Astrocyte (in vitro differentiated cells and primary cell): ENCODE measurements at regions not wholly inside any gene's neighbourhood (a gene's known extent, or its start where the extent isn't known, plus 50 kb on each side); places are given as distances from the start of the nearest gene placed in this dataset.

Source experiments
- DNase-seq: peaks from one replicate; pipeline ENCODE4 v3.0.0-alpha.2; 2010; ENCODE audit warnings: low read depth
- FAIRE-seq: peaks from 2 replicates; lab custom pipeline; 2011; peaks lifted over from hg19 to GRCh38; lab: Jason Lieb, UNC
- H2AFZ ChIP-seq: 2 replicates; pipeline ENCODE4 v1.6.0; 2012; ENCODE audit warnings: low read depth, low read length, inconsistent platforms
- H3K27ac ChIP-seq: 2 replicates; pipeline ENCODE4 v1.5.1; 2011; ENCODE audit warnings: low read depth, low read length, inconsistent platforms
- H3K27me3 ChIP-seq: 2 replicates; pipeline ENCODE4 v1.6.0; 2011; ENCODE audit warnings: low read length, inconsistent platforms; ENCODE audit not compliant: insufficient read depth
- H3K36me3 ChIP-seq: 2 replicates; pipeline ENCODE4 v1.5.1; 2011; ENCODE audit warnings: low read length, inconsistent platforms; ENCODE audit not compliant: insufficient read depth
- H3K4me1 ChIP-seq: 2 replicates; pipeline ENCODE4 v1.5.1; 2011; ENCODE audit warnings: low read length, inconsistent platforms; ENCODE audit not compliant: insufficient read depth
- H3K4me2 ChIP-seq: 2 replicates; pipeline ENCODE4 v1.6.0; 2012; ENCODE audit warnings: low read length, inconsistent platforms
- H3K4me3 ChIP-seq: 2 replicates; pipeline ENCODE4 v1.5.1; 2011; ENCODE audit warnings: low read depth, mild to moderate bottlenecking, low read length, inconsistent platforms; ENCODE audit not compliant: insufficient read depth
- H3K79me2 ChIP-seq: 2 replicates; pipeline ENCODE4 v1.6.0; 2012; ENCODE audit warnings: mild to moderate bottlenecking, low read length, inconsistent platforms; ENCODE audit not compliant: insufficient read depth
- H3K9ac ChIP-seq: 2 replicates; pipeline ENCODE4 v1.6.0; 2012; ENCODE audit warnings: mild to moderate bottlenecking, low read length, inconsistent platforms
- H3K9me3 ChIP-seq: 2 replicates; pipeline ENCODE4 v1.5.1; 2012; ENCODE audit warnings: low read depth, mild to moderate bottlenecking, low read length, inconsistent platforms; ENCODE audit not compliant: insufficient read depth
- H4K20me1 ChIP-seq: 2 replicates; pipeline ENCODE4 v1.6.0; 2012; ENCODE audit warnings: low read length, inconsistent platforms; ENCODE audit not compliant: insufficient read depth
- H3K27ac Mint-ChIP-seq: one replicate; pipeline ENCODE4 v1.8.0; 2021; ENCODE audit warnings: mild to moderate bottlenecking, mixed read lengths; ENCODE audit not compliant: unreplicated experiment
- H3K27me3 Mint-ChIP-seq: one replicate; pipeline ENCODE4 v1.8.0; 2021; ENCODE audit warnings: low read depth, mixed read lengths; ENCODE audit not compliant: unreplicated experiment
- H3K36me3 Mint-ChIP-seq: one replicate; pipeline ENCODE4 v1.8.0; 2021; ENCODE audit warnings: low read depth, mixed read lengths; ENCODE audit not compliant: unreplicated experiment
- H3K4me1 Mint-ChIP-seq: one replicate; pipeline ENCODE4 v1.8.0; 2021; ENCODE audit warnings: low read depth, mixed read lengths; ENCODE audit not compliant: unreplicated experiment
- H3K4me3 Mint-ChIP-seq: one replicate; pipeline ENCODE4 v1.8.0; 2021; ENCODE audit warnings: mild to moderate bottlenecking, moderate library complexity, mixed read lengths; ENCODE audit not compliant: unreplicated experiment
- H3K9me3 Mint-ChIP-seq: one replicate; pipeline ENCODE4 v1.8.0; 2021; ENCODE audit warnings: mild to moderate bottlenecking, mixed read lengths; ENCODE audit not compliant: unreplicated experiment
- EZH2 ChIP-seq: IDR thresholded peaks from 2 replicates; pipeline ENCODE4 v1.6.1; 2012; ENCODE audit warnings: mild to moderate bottlenecking, low read length, inconsistent platforms; ENCODE audit not compliant: insufficient read depth
- TF ChIP-seq, protein P1 (sequence below): IDR thresholded peaks from 2 replicates; pipeline ENCODE4 v1.5.1; 2011; ENCODE audit warnings: low read depth, mild to moderate bottlenecking, inconsistent platforms, low read length, moderate library complexity; ENCODE audit not compliant: insufficient read depth

DNA sequence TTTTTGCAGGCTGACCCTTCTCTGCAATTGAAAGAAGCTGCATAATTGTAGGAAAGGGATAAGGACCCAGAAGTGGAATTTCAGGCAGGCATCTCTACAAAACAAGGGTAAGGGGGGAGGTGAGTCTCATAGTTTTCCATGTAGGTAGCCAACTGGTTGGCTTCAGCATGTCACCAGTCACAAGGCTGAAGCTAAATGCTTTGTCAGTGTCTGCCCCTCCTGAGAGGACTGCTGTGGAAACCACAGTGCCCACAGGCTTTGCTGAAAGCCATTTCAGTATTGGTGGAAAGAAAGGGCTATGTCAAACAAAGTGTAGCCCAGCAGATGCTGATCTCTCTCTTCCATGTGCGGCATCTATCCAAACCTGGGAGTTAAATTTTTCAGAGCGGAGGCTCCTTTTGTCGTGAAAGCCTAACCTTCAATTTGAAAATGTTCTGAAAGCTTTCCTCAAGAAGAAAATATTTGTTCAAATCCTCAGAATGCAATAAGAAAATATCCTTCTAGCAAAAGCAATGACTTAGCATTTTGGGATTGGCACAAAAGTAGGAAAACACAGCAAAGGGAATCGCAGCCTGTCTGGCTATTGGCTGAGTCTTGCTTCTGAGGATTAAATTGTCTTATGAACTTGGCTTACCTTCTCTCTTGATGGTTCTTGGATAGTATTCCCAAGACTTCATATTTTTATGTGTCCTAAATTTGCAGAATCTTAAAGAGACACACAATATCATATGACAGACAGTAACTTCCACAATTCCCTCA lies 591.7 kb downstream of the PLPP3 start:
- Histone ChIP-seq H3K36me3 (no peaks in the 10 kb centered on the region), H3K9me3 (no peaks in the 10 kb centered on the region), H2AFZ (no peak overlapping the region), H3K27me3 (no peaks in the 10 kb centered on the region), H4K20me1 (no peaks in the 10 kb centered on the region), H3K9ac (no peak overlapping the region), H3K4me3 (no peak overlapping the region), H3K79me2 (no peaks in the 10 kb centered on the region), H3K27ac (no peak overlapping the region), H3K4me2 (no peak overlapping the region), H3K4me1 (no peaks in the 10 kb centered on the region)
- DNase-seq (peak; percentile 6), FAIRE-seq (no peak)
- H3K27me3 Mint-ChIP-seq = peaks cover 37% of the 10 kb centered on the region
- H3K36me3 Mint-ChIP-seq = no peaks in the 10 kb centered on the region
- H3K4me1 Mint-ChIP-seq = no peaks in the 10 kb centered on the region
- no peak overlapping the region for H3K27ac Mint-ChIP-seq
- no peak overlapping the region for H3K4me3 Mint-ChIP-seq
- H3K9me3 Mint-ChIP-seq = no peaks in the 10 kb centered on the region
- TF ChIP-seq, protein P1, sequence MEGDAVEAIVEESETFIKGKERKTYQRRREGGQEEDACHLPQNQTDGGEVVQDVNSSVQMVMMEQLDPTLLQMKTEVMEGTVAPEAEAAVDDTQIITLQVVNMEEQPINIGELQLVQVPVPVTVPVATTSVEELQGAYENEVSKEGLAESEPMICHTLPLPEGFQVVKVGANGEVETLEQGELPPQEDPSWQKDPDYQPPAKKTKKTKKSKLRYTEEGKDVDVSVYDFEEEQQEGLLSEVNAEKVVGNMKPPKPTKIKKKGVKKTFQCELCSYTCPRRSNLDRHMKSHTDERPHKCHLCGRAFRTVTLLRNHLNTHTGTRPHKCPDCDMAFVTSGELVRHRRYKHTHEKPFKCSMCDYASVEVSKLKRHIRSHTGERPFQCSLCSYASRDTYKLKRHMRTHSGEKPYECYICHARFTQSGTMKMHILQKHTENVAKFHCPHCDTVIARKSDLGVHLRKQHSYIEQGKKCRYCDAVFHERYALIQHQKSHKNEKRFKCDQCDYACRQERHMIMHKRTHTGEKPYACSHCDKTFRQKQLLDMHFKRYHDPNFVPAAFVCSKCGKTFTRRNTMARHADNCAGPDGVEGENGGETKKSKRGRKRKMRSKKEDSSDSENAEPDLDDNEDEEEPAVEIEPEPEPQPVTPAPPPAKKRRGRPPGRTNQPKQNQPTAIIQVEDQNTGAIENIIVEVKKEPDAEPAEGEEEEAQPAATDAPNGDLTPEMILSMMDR = no peak
- TF ChIP-seq EZH2 = no peak

DNA sequence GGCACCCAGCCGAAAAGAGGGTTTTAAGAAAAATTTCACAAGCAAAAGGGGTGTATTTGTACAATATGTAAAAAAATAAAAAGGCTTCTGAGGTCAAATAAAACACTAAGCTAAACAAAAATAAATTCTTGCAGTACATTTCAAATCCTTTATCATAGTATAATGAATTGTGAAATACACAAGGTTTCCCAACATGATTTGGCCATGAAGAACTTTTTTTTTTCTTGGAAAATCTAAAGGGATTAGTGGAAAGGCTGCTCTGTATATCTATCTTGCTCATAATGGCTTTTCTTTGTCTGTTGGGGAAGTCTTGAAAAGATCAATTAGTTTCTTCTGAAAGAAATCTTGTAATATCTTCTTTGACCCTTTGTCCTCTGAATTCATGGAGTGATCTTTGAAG lies 593.4 kb downstream of the PLPP3 start:
- Histone ChIP-seq H3K79me2 (no peaks in the 10 kb centered on the region), H3K4me2 (no peak overlapping the region), H3K4me1 (no peaks in the 10 kb centered on the region), H3K27ac (no peak overlapping the region), H3K36me3 (no peaks in the 10 kb centered on the region), H3K27me3 (no peaks in the 10 kb centered on the region), H3K9ac (no peak overlapping the region), H3K4me3 (no peak overlapping the region), H2AFZ (no peak overlapping the region), H4K20me1 (no peaks in the 10 kb centered on the region), H3K9me3 (no peaks in the 10 kb centered on the region)
- H3K4me1 Mint-ChIP-seq = no peaks in the 10 kb centered on the region
- H3K27ac Mint-ChIP-seq = no peak overlapping the region
- FAIRE-seq (no peak), DNase-seq (no peak)
- no peak overlapping the region for H3K4me3 Mint-ChIP-seq
- H3K9me3 Mint-ChIP-seq = no peaks in the 10 kb centered on the region
- TF ChIP-seq, protein P1 = no peak
- TF ChIP-seq EZH2 = no peak
- H3K27me3 Mint-ChIP-seq = peaks cover 26% of the 10 kb centered on the region
- H3K36me3 Mint-ChIP-seq = no peaks in the 10 kb centered on the region

DNA sequence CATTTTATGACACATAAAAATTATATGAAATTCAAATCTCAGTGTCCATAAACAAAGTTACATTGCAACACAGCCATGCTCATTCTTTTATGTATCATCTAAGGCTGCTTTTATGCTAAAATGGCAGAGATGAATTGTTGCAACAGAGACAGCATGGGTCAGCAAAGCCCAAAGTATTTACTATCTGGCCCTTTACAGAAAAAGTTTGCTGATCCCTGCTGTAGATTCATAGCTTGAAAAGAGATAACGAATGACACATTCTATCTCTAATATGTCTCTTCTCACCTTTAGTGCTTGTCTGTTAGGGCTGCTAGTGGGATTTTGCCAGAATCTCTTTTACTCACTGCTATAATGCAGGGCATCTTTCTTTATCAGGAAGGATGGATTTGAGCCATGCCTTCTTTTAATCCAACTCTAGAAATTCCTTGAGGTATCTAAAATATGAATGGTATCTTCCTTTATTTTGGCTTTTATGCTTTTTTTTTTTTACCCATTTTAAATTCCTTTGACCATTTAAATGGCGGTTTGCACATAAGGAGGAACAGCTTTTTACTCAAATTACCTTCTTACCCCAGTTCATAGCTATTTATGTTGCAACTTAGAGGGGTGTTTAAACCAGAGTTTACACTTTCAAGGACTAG lies 598.2 kb downstream of the PLPP3 start:
- H3K9me3 ChIP-seq = no peaks in the 10 kb centered on the region
- H3K9me3 Mint-ChIP-seq = no peaks in the 10 kb centered on the region
- H3K4me3 Mint-ChIP-seq = no peak overlapping the region
- no peaks in the 10 kb centered on the region for H3K4me1 Mint-ChIP-seq
- H3K9ac ChIP-seq = no peak overlapping the region
- FAIRE-seq (peak; percentile 17), DNase-seq (peak; percentile 14)
- no peaks in the 10 kb centered on the region for H3K4me1 ChIP-seq
- H3K36me3 ChIP-seq = no peaks in the 10 kb centered on the region
- H2AFZ ChIP-seq = no peak overlapping the region
- no peaks in the 10 kb centered on the region for H3K79me2 ChIP-seq
- H4K20me1 ChIP-seq = no peaks in the 10 kb centered on the region
- TF ChIP-seq EZH2 = no peak
- no peak overlapping the region for H3K27ac ChIP-seq
- no peak overlapping the region for H3K27ac Mint-ChIP-seq
- H3K4me2 ChIP-seq = no peak overlapping the region
- H3K27me3 ChIP-seq = no peaks in the 10 kb centered on the region
- H3K36me3 Mint-ChIP-seq = no peaks in the 10 kb centered on the region
- H3K27me3 Mint-ChIP-seq = peaks cover 19% of the 10 kb centered on the region
- no peak overlapping the region for H3K4me3 ChIP-seq
